Amniotic stem cell (primary cell): ENCODE measurements at regions not wholly inside any gene's neighbourhood (a gene's known extent, or its start where the extent isn't known, plus 50 kb on each side); places are given as distances from the start of the nearest gene placed in this dataset.

ENCODE experiments used
- DNase-seq: peaks from one replicate; lab custom pipeline; 2025; lab: John Stamatoyannopoulos, UW

GRCh38 chr14:83455561-83455960 is 1921.9 kb upstream of the SEL1L start:
- no peak for DNase-seq

- DNase-seq, result no peak
These were observed 1927.9 kb upstream of the SEL1L start for GRCh38 chr14:83461521-83461920.

GRCh38 chr14:83462759-83463158 is 1929.1 kb upstream of the SEL1L start:
- DNase-seq, result no peak

DNA sequence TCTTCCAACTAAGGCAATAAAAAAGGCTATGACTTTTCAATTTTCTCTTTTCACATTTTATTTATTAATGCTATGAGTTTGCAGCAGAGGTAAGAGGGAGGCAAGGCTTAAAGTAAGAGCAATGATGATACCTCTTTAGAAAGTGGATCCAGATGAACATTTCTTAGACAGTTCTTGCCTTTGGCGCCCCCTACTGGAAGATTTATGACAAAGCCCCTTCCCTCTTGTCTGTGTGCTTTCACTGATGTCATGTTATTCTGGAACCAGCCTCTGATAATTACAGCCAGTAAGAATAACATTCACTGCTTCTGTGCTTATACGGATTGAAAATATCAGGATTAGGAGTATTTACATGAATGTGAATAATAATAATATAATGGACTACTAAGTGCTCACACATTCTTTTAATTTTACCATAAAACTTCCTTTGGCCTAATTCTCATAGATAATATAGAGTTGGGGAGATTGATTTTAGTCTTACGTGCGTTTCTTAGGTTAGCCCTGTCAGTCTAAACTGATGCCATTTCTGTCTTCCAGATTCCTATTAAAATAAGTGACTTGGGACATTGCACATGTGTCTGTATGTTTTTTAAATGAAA is 1929.9 kb upstream of the SEL1L start:
- DNase-seq, result peak; percentile 59

DNA sequence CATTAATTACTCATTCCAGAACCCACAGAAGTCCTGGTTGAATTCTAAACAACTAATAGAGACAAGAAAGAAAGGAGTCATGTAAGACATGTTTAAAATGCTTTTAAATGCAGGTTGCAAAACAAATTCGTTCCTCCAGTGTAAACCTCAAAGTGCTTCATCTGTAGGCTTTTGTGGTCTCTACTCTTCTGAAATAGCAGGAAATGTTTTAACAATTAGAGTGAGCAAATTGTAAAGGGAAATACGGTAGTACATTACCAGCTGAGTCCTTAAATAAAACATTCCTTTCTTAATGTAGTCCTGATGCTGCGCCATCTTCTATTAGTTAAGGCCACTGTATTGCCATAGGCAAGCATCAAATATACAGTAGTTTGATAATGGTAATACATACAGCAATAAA is 1934.2 kb upstream of the SEL1L start:
- no peak for DNase-seq

- DNase-seq, result no peak
These were observed 1936.8 kb upstream of the SEL1L start for GRCh38 chr14:83470466-83470865.

DNA sequence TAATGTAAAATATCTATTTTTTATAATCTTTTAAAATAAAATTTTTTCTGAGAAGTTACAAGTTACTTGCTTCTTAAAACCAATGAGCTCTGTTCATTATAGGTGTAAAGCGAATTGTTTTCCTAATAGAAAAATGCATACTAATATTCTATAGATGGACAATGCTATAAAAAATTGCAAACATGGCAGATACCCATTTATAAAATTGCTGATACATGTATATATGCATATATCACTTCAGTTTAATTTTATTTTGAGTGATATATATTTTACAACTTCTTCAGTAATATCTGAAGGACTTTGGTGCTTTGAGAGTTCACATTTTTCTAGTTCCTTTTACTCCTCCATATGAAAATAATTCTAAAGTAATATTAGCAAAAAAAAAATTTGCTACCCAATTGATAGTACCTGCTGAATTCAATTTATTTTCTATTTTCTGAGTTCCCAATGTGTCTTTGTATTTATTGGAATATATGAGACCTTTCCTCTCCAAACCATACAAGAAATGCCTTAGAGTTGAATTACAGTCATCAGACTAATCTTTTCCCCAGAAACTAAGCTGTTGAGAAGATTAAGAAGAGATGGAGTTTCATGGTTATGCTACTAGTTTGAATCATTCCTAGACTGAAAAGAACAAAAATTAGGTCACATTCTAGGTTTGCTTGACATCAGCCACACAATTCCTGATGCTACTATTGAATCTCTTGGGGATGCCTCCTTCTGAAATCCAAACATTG is 1937.5 kb upstream of the SEL1L start:
- no peak for DNase-seq

DNA sequence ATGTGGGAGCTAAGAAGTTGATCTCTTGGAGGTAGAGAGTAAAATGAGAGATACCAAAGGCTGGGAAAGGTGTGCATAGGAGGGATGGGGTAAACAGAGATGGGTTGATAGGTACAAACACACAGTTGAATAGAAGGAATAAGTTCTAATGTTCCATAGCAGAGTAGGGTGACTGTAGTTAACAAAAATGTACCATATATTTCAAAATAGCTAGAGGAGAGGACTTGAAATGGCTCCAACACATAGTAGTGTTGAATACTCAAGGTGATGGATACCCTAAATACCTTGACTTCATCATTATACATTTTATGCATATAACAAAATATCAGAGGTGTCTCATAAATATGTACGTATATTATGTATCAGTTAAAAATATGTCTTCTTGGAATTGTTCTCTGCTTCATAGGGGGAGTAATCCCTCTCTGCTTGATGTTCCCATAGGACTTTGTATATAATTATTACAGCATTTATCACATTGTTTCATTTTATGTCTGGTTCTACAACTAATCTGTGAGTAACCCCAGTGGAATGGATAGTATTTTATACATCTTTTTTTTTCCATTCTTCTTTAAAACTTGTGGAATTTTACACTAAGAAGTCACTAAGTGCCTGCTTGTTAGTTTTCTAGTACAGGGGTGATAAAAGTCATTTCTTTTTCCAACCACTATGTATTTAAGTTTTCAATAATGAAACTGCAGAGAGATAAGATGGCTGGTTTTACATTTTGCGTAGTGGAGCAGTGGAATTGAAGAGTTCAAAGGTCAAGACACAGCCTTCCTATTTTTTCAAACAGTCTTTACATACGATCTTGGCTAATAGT is 1940.0 kb upstream of the SEL1L start:
- no peak for DNase-seq

GRCh38 chr14:83478741-83479140 is 1945.1 kb upstream of the SEL1L start:
- DNase-seq, result no peak

DNA sequence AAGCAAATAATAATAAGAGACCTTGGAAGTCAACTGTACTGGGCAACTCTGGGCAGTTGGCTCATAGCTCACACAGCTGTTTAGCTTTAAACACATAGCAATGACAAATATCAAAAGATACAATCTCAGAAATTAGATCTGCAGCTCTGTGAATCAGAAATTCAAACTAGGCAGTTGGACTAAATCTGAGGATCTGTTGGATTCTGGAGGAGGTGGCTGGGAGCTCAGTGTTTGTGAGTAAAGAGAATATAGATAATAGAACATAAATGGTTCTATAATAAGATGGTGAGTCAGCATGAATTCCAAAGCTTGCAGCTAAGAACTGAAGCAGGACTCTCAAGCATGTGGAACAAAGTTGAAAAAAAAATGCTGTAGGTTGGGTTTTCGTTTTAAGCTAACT is 1949.4 kb upstream of the SEL1L start:
- peak; percentile 42 for DNase-seq

GRCh38 chr14:83485591-83485990 is 1951.9 kb upstream of the SEL1L start:
- no peak for DNase-seq

- no peak for DNase-seq
These were observed 1957.4 kb upstream of the SEL1L start for GRCh38 chr14:83491091-83491490.

DNA sequence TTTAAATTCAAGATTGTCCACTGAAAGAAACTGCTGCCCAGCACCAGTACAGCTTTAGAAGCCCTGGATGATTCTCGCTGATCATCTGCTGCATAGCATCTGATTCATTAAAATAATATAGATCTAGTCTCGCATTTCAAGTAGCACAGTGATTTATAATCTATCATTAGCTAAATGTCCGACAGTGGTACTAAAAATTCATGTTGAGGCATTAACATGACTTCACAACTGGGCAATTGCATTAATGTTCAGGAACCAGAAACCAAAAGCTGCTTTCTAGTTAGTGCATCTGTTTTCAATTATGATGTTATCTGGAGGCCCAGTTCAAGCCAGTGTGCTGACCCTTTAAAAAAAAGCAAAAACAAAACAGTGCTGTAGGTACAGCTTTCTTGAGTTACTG is 1987.2 kb upstream of the SEL1L start:
- DNase-seq, result no peak

GRCh38 chr14:83529531-83529930 is 1995.9 kb upstream of the SEL1L start:
- DNase-seq, result no peak

DNA sequence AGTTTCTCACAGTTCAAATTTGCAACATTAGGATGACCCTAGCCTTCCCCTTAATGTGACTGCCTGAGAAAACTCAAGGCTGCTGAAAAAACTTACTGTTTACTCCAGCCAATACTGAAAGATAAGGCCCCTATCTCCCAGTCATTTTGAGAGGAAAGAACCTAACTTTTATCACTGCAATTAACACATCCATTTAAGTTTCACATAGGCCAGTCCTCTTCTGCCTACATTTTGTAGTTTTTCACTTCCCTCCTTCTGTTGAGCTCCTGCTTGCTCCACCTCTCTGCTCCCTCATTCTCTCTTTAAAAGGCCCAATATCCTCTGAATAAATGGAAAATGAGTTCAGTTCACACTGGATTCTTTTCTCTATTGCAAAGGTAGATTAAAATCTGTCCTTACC is 1996.2 kb upstream of the FLRT2 start:
- DNase-seq, result no peak

GRCh38 chr14:83534995-83535394 is 1994.9 kb upstream of the FLRT2 start:
- no peak for DNase-seq

GRCh38 chr14:83535444-83535843 is 1994.5 kb upstream of the FLRT2 start:
- DNase-seq, result no peak

- no peak for DNase-seq
These were observed 1988.8 kb upstream of the FLRT2 start for GRCh38 chr14:83541147-83541546.

GRCh38 chr14:83548061-83548839 is 1981.7 kb upstream of the FLRT2 start:
- DNase-seq, result no peak

- DNase-seq, result no peak
These were observed 1973.9 kb upstream of the FLRT2 start for GRCh38 chr14:83556065-83556464.

GRCh38 chr14:83556746-83557453 is 1973.0 kb upstream of the FLRT2 start:
- DNase-seq, result no peak

DNA sequence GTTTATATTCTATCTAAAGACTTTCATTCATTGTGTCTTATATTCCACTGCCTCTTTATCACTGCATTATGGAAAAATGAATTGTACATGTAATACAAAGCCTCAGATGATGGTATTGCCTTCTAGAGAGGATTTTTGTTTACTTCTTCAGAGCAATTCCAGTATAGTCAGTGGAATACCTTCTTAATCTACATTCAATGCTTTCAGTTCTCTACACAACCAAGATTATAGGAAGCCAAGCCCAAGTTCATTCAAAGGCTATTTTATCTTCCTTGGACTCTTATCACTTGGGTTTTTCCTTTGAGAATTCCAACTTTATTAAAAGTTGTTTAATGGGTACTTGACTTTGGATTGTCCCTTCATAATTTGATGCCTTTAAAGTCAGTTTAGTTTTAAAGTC is 1971.0 kb upstream of the FLRT2 start:
- DNase-seq, result no peak
